ENCODE measurements at regions not wholly inside any gene's neighbourhood (a gene's known extent, or its start where the extent isn't known, plus 50 kb on each side); places are given as distances from the start of the nearest gene placed in this dataset.

DNA sequence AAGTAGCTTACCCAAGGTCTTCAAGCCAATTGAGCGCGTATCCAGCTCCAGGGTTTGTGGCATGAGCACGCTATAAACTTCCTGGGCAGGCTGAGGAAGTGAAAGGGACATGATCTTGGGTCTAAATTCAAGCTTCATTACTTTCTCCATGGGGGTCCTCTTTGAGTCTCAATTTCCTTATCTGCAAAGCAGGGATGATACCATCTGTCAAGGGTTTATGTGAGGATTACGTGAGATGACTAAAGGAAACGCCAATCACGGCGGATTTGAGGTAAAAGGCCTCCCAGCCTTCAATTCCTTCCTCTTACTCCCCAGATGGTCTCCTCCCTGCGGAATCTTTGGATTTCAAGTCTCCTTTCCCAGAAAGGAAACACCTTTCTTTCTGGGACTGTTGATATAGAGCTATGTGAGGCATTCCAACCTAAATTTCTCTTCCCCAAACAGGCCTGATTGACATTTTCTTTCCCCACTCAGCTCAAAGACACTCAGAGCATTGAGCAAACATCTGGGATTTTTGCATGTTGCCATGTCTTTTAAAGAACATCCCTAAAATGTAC, 474.4 kb downstream of the INSC start:
- DNase-seq = no peak

DNA sequence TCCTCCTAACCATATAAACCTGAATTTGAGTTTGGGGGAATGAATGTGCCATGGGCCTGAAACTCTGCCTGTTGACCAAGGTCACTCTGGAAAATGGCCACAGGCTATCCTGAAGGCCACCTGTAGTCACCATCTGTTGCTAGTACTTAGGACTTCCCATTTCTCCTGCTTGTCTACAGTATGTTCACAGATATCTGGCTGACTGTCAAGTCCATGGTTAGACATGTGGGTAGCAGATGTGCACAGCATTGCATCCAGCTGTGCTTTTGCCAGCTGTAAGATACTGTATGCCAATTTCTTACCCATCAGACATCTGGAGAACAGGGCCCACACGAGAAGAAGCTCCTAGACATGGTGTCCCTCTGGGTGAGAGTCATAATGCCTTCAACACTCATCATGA, 475.4 kb downstream of the INSC start:
- DNase-seq = no peak

DNA sequence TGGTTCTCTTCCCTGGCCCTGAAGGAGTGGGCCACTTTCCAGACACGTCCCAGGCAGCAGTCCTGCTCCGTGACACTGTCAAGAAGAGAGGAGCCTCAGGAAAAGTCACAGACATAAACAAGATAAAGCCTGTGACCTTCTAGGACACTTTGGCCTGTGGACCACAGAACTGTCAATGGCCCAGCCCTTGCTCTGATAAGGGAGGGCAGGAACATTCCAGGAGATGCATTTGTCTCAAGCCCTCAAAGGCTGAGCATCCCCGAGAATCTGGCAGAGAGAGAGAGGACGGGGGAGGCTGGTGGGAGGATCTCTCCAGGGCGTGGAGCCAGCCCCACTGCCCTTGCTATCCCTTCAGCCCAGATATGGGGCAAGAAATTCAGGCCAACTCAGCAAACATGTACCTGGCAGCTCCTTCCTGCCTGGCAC, 476.4 kb downstream of the INSC start:
- DNase-seq = no peak

DNA sequence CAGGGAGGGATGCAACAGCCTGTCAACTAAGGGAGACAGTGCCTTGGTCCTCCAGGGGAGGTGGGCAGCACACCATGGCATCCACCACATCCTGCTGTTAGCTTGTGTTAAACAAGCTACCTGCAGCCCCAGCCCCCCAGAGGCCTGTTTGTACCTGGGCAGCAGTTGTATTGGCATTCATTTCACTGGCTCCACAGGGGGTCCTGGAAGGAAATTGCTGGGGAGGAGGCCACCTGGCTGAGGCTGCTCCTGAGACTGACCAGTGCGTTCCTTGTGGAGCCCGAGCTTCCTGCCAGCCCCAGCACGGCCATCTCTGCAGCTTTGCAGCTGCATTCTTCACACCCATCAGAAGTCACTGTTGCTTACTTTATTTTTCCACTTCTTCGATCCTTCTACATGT, 479.9 kb downstream of the INSC start:
- no peak for DNase-seq

DNA sequence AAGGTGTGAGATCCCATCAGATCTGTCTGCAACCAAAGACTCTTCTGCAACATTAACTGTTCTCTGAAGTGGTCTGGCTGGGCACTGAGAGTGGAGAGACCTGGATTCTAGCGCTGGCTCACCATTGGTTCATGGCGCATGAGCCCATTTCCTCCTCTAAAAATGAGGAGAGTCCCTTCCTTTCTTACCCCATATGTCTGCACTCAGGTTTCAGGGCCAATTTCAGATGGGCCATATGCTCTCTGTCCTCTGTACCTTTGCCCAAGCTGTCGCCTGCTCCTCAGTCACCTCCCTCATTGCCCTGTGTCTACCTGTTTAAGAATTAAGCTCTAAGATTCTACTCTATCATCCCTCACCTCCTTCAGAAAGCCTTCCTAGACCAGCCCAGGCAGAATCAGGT, 484.7 kb downstream of the INSC start:
- DNase-seq = no peak

DNA sequence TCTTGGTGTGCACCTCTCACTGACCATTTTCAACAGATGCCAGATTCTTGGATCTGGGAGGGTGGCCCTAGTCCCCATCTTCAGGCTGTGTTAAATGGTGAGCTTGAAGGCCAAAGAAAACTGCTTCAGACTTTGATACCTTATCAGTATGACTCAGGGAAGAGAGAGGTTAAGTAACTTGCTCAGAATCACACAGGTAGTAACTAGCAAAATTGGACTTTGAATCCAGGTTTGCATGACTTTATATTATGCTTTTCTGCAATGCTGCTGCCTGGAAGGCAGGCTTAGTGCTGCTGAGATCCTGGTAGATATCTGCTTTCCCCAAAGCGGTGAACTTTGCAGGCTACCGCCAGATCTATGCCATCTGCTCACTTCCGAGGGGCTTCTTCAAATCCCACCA, 487.3 kb downstream of the INSC start:
- DNase-seq = no peak

DNA sequence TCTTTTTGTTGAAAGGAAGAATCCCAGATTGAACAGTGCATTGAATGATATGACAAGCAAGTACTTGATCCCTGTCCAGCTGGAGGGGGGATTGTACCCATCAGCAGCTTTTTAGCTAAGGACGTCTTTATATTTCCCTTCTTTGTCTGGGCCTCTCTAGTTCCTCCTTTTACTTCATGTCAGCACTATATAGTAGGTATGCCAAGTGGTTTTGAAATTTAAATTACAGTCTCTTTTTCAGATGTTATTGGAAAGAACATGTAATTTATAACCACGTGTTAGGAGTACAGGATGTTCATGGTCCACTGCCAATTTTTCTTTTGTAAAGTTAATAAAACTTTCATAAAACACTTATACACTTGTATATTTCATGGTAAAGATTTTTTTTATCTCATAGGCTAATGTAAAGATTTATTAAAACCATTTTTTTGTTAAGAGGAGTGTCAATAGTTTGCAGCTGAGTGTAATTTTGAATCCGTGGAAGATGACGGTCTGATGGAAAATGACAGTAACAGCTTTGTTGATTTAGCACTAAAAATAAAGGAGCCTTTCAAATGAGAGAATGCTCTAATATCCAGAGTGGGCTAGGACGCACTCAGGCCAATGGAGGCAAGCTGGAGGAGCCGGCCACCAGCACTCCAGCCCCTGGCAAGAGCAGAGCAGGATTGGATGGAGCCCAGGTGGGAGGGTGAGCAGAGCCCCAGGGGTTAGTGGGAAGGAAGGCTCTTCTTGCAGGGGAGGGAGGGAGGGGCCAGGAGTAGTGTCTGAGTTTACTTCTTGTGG, 488.3 kb downstream of the INSC start:
- no peak for DNase-seq

DNA sequence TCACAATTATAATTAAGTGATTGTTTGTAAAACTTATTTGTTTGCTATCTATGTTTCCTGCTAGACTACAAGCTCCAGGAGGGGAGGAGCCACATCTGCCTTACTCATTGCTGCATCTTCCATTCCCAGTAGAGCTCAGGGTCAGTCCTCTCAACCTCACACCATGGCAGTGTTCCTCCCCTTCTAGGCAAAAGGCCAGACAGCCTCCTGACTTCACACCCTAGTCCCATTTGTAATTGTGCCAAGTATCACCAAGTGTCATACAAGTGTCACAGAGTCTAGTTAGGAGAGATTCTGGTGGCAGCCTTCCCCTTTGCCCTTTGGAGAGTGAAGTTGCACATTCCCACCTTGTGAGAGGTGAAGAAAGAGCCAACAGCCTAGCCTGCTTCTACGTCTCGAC, 490.4 kb downstream of the INSC start:
- no peak for DNase-seq

DNA sequence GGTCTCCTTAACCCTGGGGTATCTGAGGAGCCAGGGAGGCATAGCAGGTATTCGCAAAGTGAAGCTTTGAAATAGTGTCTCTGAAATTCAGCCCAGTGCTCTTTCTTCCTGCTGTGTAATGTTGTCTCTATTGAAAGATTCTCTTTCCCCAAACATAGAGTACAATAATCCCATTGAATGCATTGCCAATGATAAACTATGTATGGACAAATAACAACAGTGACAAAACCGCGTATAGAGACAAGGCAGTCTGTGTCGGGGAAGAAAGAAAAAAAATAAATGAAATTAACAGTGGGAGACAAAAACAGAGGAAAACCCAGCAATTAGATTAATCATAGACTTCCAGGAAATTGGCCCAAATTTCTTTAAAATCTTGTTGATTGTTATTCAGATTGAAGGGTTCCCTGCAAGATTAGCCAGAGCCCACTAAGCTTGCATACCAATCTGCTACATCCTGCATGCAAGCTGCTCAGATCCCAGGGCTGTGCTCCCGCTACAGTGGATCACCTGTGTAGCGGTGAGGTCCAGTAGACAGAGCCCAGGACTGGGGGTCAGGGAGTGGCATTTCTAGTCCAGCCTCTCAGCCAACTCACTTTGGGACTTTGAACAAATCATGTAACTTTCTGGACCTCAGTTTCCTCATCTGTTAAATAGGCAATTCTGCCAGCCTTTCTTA, 492.8 kb downstream of the INSC start:
- DNase-seq = no peak

DNA sequence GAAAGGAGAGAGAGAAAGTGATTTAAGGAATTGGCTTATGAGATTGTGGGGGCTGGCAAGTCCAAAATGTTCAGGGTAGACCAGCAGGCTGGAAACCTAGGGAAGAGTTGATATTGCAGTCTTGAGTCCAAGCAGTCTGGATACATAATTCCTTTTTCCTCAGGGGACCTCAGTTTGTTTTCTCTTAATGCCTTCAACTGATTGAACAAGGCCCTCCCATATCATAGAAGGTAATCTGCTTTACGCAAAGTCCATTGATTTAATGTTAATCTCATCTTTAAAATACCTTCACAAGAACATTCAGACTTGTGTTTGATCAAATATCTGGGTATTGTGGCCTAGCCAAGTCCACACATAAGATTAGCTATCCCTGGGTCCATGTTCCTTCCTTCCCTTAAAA, 494.7 kb downstream of the INSC start:
- no peak for DNase-seq

DNA sequence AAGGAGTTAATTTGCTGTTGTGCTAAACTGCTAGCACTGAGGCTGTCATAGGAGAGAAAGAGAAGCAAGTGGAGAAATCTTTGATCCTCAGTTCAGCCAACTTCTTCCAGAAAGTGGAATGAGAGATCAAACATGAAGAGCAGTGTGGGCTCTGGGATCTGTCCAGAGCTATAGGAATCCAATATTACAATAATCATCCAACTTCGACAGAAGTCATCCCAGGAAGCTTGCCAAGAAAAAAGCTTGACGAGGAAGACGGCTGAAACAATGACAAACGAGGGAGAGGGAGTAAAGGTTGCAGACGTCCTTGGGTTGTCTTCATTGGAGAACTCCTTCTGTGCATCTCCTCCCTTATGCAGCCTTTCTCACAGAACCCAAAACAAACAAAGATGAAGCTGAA, 496.2 kb downstream of the INSC start:
- DNase-seq = no peak

DNA sequence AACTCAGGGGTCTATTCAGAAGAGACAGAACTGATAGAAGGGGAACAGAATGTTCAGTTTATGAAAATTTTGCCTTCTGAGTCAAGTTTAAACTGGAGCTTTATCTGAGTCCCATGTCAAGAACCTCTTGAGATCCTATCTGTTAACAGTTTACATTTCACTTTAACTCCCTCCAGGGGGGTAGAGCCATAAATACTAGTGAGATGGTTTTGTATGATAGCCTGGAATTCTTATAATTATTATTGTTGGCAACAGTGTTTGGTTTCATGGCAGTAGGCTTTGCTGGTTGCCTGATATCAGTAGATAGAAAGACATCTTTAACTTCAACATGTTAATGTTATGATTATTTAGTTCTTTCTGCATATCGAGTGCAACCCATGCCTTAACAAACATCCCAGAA, 498.5 kb downstream of the INSC start:
- no peak for DNase-seq

DNA sequence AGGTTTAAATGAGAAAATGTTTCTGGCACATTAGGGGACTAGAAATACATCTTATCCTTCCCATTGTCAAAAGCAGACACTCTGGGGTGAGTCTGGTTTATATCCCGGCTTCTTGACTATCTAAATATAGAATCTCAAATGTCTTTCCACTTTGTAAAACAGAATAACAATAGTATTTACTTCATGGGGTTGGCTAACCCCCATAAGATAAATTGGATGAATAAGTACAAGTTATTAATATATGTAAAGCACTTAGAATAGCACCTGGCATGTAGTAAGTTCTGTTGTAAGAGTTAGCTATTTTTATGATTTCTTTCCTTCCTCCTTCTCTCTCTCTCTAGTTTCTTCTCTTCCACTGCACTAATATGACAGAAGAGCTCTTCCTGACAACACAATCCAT, 499.1 kb downstream of the INSC start:
- no peak for DNase-seq

DNA sequence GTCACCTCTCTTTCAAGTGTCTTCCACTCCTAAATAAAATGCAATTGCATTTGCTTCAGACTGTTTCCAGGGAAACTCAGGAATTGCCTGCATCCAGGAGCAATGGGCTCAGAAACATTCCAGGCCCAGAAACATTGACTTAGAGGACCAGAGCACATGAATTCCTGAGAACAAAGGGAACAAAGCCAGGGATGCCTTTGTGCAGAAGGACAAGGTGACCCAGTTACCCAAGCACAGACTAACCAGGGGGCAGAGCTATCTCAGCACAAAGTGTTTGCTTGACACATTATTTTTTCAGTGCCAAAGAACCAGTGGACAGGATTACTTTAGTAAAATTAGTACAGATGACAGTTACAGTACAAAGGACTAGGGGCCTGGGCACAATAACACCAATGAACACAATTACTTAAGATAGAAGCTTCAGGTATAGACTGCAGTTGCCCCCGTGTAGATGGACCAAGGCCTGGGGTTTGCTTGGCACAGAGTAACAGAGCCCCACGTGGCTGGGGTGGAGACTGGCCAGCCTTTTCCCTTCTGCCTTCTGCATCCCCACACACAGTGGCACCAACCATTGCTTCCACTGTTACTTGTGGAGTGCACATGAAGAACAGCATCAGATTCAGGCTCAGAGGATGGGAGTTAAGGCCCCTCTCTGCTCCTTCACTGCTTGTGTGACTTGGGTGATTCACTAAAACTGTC, 500.8 kb downstream of the INSC start:
- no peak for DNase-seq

DNA sequence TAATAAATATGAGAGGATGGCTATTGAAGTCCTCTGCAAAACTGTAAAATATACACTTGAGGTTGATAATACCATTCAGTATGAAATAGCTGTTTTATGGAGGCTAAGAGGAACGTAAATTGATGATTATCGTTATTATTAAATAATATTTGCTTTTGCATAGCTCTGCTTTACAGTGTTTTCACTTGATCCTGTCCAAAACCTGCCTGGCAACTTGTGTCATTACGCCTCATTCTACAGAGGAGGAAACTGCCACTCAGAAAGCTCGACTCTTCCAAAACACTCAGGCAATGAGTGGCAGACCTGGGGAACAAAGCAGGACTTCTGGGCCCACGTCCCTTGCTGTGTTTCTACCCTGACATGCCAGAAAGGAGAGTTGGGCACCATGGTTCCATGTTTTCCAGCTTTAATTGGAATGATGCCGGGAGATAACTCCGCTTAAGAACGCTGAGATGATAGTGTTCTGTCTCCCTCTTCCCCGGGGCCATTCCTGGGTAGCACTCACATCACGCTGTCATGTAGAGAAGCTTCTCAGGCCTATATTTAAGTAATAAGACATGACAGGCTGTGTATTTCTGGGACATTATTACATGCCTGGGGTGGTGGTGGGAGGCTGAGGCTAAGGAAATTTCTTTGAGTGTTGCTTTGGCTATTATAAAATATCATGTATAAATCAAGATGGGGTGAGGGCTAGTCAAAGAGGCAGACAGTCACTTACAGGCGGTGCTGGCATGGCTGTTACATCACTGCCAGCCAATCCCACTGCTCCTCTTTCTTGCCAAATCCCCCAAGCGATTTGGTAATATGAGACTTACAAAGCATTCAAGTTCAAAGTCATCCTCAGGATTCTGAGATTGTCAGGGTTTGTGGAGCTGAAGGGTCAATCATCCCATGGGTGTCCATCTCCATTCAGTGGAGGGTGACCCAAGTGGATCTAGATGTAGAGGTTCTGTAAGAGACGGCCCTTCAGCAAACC, 501.7 kb downstream of the INSC start:
- DNase-seq = no peak

DNA sequence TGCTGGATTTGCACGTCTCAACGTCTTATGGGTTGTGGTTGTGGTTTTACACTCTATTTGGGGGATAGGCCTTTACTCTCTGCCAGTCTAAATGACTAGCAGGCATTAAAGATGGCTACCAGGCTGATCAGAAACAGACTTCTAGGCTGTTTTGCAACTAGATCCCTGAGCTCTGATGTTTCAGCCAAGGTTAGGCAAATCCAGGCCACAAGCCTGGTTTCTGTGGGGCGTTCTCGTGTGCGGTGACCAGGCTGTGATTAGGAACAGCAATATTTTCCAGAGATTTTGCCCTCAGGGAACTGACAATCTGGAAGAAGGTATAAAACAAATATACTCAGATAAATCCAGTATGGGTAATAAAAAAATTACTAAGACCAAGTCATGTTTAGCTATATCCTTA, 502.4 kb downstream of the INSC start:
- DNase-seq = no peak

DNA sequence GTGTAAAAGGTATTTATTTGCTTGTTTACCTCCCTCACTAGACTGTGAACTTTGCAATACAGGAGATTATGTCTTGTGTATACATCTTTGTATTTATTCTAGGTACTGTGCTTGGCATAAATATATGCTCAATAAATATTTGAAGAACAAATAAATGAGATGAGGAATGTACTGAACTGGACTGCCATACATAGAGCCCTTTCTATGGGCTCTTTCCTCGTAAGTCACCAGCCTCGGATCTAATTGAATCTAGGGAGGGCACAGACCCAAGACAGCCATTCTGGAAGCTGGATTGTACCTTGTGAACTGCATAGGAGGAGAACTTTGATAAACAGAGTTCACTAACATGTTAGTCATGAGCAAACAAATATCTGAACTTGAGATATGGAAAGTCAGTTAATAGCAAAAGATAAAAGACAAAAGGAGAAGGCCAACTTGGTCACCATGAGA, 503.9 kb downstream of the INSC start:
- no peak for DNase-seq

DNA sequence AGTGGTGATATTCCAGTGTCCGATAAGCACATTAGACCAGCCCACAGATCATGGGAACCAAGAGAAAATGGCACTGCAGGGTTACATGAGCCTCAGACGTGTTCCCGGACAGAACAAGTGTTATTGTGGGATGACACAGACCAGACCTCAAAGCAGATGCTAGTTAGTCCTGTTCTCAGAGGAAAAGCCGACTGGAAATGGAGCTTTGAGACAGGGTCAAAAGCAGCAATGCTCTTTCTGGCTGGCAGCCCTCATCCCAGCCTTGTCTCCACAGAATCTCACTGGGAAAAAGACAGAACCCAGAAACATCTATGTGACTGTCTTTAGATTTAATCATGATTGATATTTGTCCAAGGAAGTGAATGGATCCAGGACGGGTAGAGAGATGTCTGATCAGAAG, 506.8 kb downstream of the INSC start:
- no peak for DNase-seq

DNA sequence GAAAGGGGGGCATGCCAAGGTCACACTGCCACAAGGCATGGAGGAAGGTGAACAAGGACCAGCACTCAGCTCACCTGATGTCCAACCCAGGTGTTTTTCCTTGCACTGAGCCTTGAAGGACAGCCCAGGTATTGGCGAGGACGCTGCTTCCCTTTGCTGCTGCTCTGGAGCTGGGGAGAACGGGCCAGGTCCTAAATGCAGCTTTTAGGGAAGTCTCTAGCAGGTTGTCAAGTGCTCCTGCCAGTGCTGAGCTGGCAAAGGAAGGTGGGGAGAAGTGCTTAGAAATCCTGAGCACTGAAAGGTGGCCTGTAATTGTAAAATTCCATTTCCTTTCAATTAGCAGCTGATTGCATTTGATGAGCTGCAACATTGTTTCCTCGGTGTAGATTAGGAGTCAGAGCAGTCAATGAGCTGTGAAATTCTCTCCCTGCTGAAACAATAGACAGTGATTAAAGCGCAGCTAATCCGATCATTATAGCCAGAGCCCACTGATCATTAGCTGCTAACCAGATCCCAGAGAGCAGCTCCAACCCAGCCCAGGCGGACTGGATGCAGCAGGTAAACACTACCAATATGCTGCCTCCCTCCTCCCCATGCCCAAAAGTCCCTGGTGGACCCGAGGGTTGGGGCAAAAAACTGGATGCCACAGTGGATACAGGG, 507.6 kb downstream of the INSC start:
- no peak for DNase-seq

DNA sequence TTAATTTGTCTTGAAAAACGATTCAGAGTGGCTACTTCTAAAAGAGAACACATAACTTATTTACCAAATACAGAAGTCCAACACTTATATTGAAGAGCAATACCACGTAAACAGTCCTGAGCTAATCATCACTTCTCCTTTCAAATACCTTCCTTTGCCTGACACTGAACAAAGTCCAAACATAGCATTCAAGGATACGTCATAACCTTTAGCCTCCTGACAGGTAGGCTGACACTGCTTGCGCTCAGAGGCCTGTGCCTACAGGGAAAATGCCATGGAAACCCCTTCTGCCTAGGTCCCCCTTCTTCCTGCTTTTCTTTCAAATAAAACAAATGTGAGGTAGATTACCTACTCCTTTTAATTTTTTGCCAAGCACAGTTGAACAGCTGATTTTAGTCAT, 510.0 kb downstream of the INSC start:
- no peak for DNase-seq

DNA sequence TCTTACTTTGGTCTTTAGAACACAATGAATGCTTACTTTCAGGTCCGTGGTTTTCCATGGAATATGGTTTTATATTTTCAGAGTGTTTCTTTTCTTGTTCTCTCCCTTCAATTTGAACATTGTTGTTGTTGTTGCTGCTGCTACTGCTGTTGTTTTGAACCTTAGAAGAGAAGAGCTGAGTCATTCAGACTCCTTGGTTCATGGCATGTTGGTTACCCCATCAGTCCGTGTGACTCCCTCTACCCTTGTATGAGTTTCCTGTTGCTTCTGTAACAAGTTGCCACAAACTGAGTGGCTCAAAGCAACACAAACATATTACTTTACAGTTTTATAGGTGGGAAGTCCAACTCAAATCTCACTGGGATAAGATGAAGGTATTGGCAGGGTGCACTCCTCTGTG, 511.0 kb downstream of the INSC start:
- DNase-seq = no peak

DNA sequence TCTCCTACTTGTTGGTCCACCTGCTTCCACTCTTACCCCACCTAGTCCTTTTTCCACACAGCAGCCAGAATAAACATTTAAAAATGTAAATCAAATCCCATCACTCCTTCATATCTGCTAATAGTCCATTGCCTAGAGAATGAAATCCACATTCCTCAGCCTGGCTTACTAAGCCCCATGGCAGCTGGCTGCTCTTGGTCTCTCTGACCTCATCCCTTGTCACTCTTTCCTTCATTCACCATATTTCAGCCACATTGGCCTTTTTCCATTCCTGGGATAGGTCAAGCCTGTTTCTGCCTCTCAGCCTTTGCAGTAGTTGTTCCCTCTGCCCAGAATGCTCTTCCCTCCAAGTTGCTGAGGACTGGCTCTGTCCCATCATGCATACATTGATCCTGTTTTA, 512.8 kb downstream of the INSC start:
- no peak for DNase-seq

Measured in activated effector memory CD4-positive, alpha-beta T cell treated with anti-CD3 and anti-CD28 coated beads, Interleukin-2, amount 50 U/mL, for 16 hours (primary cell).